OCI-LY3 (cell line): ENCODE measurements at regions not wholly inside any gene's neighbourhood (a gene's known extent, or its start where the extent isn't known, plus 50 kb on each side); places are given as distances from the start of the nearest gene placed in this dataset.

Experiments
- H2AFZ ChIP-seq: fragments of 200-600, 300-600 bp; shearing (Covaris generic); 2 replicates; pipeline ENCODE4 v1.6.0; 2014; ENCODE audit warnings: antibody characterized with exemption, low read depth, low read length
- H3K27ac ChIP-seq: fragments of 200-600, 300-600 bp; sonication (generic); 2 replicates; pipeline ENCODE4 v1.5.1; 2014; ENCODE audit warnings: mild to moderate bottlenecking, low read length, moderate library complexity, mixed read lengths
- H3K27me3 ChIP-seq: fragments of 200-600, 300-600 bp; sonication (generic); 2 replicates; pipeline ENCODE4 v1.6.1; 2014; ENCODE audit warnings: low read depth, low read length, mixed read lengths
- H3K36me3 ChIP-seq: fragments of 200-600, 300-600 bp; sonication (generic); replicated peaks from 2 replicates; pipeline ENCODE3; 2014; ENCODE audit warnings: low read depth, low read length, mixed read lengths
- H3K4me1 ChIP-seq: fragments of 300-600, 200-600 bp; sonication (generic); 2 replicates; pipeline ENCODE4 v1.6.1; 2014; ENCODE audit warnings: low read length, mixed read lengths
- H3K4me2 ChIP-seq: fragments of 200-600, 300-600 bp; sonication (generic); 2 replicates; pipeline ENCODE4 v1.6.1; 2014; ENCODE audit warnings: low read length, mixed read lengths
- H3K4me3 ChIP-seq: fragments of 300-600, 200-600 bp; sonication (generic); 2 replicates; pipeline ENCODE4 v1.5.1; 2014; ENCODE audit warnings: antibody characterized with exemption, mild to moderate bottlenecking, low read length, moderate library complexity
- H3K79me2 ChIP-seq: fragments of 300-600, 200-600 bp; shearing (Covaris generic); 2 replicates; pipeline ENCODE4 v1.6.1; 2014; ENCODE audit warnings: mild to moderate bottlenecking, low read length, mixed read lengths
- H3K9ac ChIP-seq: fragments of 300-600, 200-600 bp; shearing (Covaris generic); 2 replicates; pipeline ENCODE4 v1.6.0; 2014; ENCODE audit warnings: mild to moderate bottlenecking, low read length, moderate library complexity
- H3K9me3 ChIP-seq: fragments of 200-600, 300-600 bp; shearing (Covaris generic); 2 replicates; pipeline ENCODE4 v1.6.1; 2014; ENCODE audit warnings: low read length, mixed read lengths; ENCODE audit not compliant: insufficient read depth
- H4K20me1 ChIP-seq: fragments of 200-600, 300-600 bp; sonication (generic); 2 replicates; pipeline ENCODE4 v1.6.1; 2016; ENCODE audit warnings: low read length, mixed read lengths; ENCODE audit not compliant: insufficient read depth
- CTCF ChIP-seq: fragments of 200-600, 300-600 bp; sonication (generic); IDR thresholded peaks from 2 replicates; pipeline ENCODE4 v1.5.1; 2014; ENCODE audit warnings: antibody characterized with exemption, low read length, low read depth
- EZH2phosphoT487 ChIP-seq: fragments of 200-600 bp; shearing (Covaris generic); IDR thresholded peaks from 2 replicates; pipeline ENCODE4 v1.6.1; 2018; ENCODE audit warnings: antibody characterized with exemption, mixed run types, low read depth

GRCh38 chr4:19348746-19349145 lies 903.0 kb upstream of the SLIT2 start:
- Histone ChIP-seq H4K20me1 (no peaks in the 10 kb centered on the region), H3K27ac (no peak overlapping the region), H3K79me2 (no peaks in the 10 kb centered on the region), H3K4me2 (no peak overlapping the region), H3K9ac (no peak overlapping the region), H3K9me3 (no peaks in the 10 kb centered on the region), H3K27me3 (no peaks in the 10 kb centered on the region), H3K4me1 (no peaks in the 10 kb centered on the region), H3K36me3 (no peaks in the 10 kb centered on the region), H2AFZ (no peak overlapping the region), H3K4me3 (no peak overlapping the region)
- TF ChIP-seq CTCF = no peak
- TF ChIP-seq EZH2phosphoT487 = no peak

GRCh38 chr4:19346636-19347035 lies 905.1 kb upstream of the SLIT2 start:
- Histone ChIP-seq H3K4me2 (no peak overlapping the region), H3K4me3 (no peak overlapping the region), H3K4me1 (no peaks in the 10 kb centered on the region), H3K9me3 (no peaks in the 10 kb centered on the region), H3K36me3 (no peaks in the 10 kb centered on the region), H3K27ac (no peak overlapping the region), H3K9ac (no peak overlapping the region), H3K27me3 (no peaks in the 10 kb centered on the region), H4K20me1 (no peaks in the 10 kb centered on the region), H3K79me2 (no peaks in the 10 kb centered on the region), H2AFZ (no peak overlapping the region)
- TF ChIP-seq EZH2phosphoT487 = no peak
- no peak for TF ChIP-seq CTCF

GRCh38 chr4:19329631-19330030 lies 922.1 kb upstream of the SLIT2 start:
- no peak overlapping the region for H3K4me3 ChIP-seq
- H3K27me3 ChIP-seq = no peaks in the 10 kb centered on the region
- no peak overlapping the region for H2AFZ ChIP-seq
- no peaks in the 10 kb centered on the region for H3K36me3 ChIP-seq
- H3K4me2 ChIP-seq = no peak overlapping the region
- H3K4me1 ChIP-seq = no peaks in the 10 kb centered on the region
- H3K9me3 ChIP-seq = no peaks in the 10 kb centered on the region
- no peaks in the 10 kb centered on the region for H3K79me2 ChIP-seq
- no peaks in the 10 kb centered on the region for H4K20me1 ChIP-seq
- no peak overlapping the region for H3K9ac ChIP-seq
- no peak for TF ChIP-seq CTCF
- TF ChIP-seq EZH2phosphoT487 = no peak
- H3K27ac ChIP-seq = no peak overlapping the region

- Histone ChIP-seq H4K20me1 (no peaks in the 10 kb centered on the region), H3K4me3 (no peak overlapping the region), H3K9ac (no peak overlapping the region), H3K4me1 (no peaks in the 10 kb centered on the region), H3K4me2 (no peak overlapping the region), H3K36me3 (no peaks in the 10 kb centered on the region), H3K27ac (no peak overlapping the region), H3K79me2 (no peaks in the 10 kb centered on the region), H2AFZ (no peak overlapping the region), H3K9me3 (no peaks in the 10 kb centered on the region), H3K27me3 (no peaks in the 10 kb centered on the region)
- TF ChIP-seq EZH2phosphoT487 = no peak
- TF ChIP-seq CTCF = no peak
Observed at GRCh38 chr4:19329077-19329476, 922.6 kb upstream of the SLIT2 start.
